Stomach (tissue), 8 donors: ENCODE measurements at regions not wholly inside any gene's neighbourhood (a gene's known extent, or its start where the extent isn't known, plus 50 kb on each side); places are given as distances from the start of the nearest gene placed in this dataset.

ENCODE experiments used
- DNase-seq, 2 donors: peaks; one replicate each; pipeline versions ENCODE4 v3.0.0 to v3.0.0-alpha.2; 2013 to 2019
- H3K27ac ChIP-seq, 5 donors: fragments of 200-600 bp in 4 of 5; sonication (generic) in 4 of 5; one replicate each; pipeline ENCODE4 v1.5.1; 2013 to 2019; ENCODE audit warnings: mild to moderate bottlenecking in 1 of 5, moderate library complexity in 1 of 5
- H3K27me3 ChIP-seq, 3 donors: fragments of 200-600 bp; sonication (generic); one replicate each; pipeline ENCODE4 v1.5.1; 2017 to 2019; ENCODE audit warnings: mixed run types in 1 of 3
- H3K36me3 ChIP-seq, 4 donors: fragments of 200-600 bp; sonication (generic); 1 replicate in 3 of 4; 2 replicates in 1 of 4; pipeline ENCODE4 v1.5.1; 2016 to 2019
- H3K4me1 ChIP-seq, 4 donors: fragments of 200-600 bp; sonication (generic); one replicate each; pipeline ENCODE4 v1.5.1; 2016 to 2019
- H3K4me3 ChIP-seq, 4 donors: fragments of 200-600 bp; sonication (generic) in 3 of 4; one replicate each; pipeline ENCODE4 v1.5.1; 2016 to 2019; ENCODE audit warnings: mild to moderate bottlenecking in 1 of 4
- H3K9me3 ChIP-seq, 4 donors: fragments of 200-600 bp; sonication (generic); one replicate each; pipeline ENCODE4 v1.5.1; 2016 to 2019
- EP300 ChIP-seq: sonication (generic); formaldehyde crosslinking; IDR thresholded peaks from one replicate; pipeline ENCODE4 v1.6.1; 2017; ENCODE audit warnings: antibody characterized with exemption
- POLR2A ChIP-seq, 4 donors: fragments of 450-650 bp; IDR thresholded peaks; one replicate each; pipeline ENCODE4 v1.6.1; 2016; ENCODE audit warnings: antibody characterized with exemption in 4 of 4, control low read depth in 2 of 4, mild to moderate bottlenecking in 1 of 4, moderate library complexity in 1 of 4
- POLR2AphosphoS5 ChIP-seq, 3 donors: sonication (generic); formaldehyde crosslinking; IDR thresholded peaks; one replicate each; pipeline ENCODE4 v1.6.1; 2016; ENCODE audit warnings: antibody characterized with exemption in 3 of 3
- WGBS, 5 donors: extraction: QIAGEN DNeasy Blood & Tissue Kit in 3 of 5; methylation state at CpG; one replicate each; pipeline versions ENCODE4 v1.1.5 to v1.1.7; 2013 to 2018; 5-methylcytosine and 5-hydroxymethylcytosine counted together
- intact Hi-C: fragments of 100-400 bp; cut with DNase I; formaldehyde crosslinking; loops from one replicate; pipeline ENCODE4 v1.15.1; 2023; ENCODE audit warnings: low total_unique reads
- small RNA-seq, 4 donors: library from RNA; depleted of rRNA; stranded (forward); fragments of <200 nt; gene quantifications; one replicate each; pipeline ENCODE3, GENCODE V24; 2016
- TF ChIP-seq, protein P1 (sequence below), 7 experiments: fragments of 450-650 bp in 4 of 7; fragments of 200-600 bp in 3 of 7; sonication (generic) in 3 of 7; IDR thresholded peaks; one replicate each; pipeline ENCODE4 v1.5.1; 2016 to 2019; ENCODE audit warnings: antibody characterized with exemption in 7 of 7, control low read depth in 2 of 7, mild to moderate bottlenecking in 1 of 7
- donor health status: healthy with polysubstance abuse.
- donor health status: Bipolar disorder and iron deficiency.
- donor health status: healthy.

GRCh38 chr9:106798016-106798799 lies 64.8 kb upstream of the ZNF462 start:
- no peak overlapping the region for H3K4me3 ChIP-seq
- peaks cover 0 to 7% (median 1%) of the 10 kb centered on the region in 4 donors for H3K9me3 ChIP-seq
- no peaks in the 10 kb centered on the region for H3K27me3 ChIP-seq
- no peak overlapping the region for H3K27ac ChIP-seq
- H3K4me1 ChIP-seq, result peaks cover 0 to 5% (median 0%) of the 10 kb centered on the region in 4 donors
- TF ChIP-seq, protein P1, sequence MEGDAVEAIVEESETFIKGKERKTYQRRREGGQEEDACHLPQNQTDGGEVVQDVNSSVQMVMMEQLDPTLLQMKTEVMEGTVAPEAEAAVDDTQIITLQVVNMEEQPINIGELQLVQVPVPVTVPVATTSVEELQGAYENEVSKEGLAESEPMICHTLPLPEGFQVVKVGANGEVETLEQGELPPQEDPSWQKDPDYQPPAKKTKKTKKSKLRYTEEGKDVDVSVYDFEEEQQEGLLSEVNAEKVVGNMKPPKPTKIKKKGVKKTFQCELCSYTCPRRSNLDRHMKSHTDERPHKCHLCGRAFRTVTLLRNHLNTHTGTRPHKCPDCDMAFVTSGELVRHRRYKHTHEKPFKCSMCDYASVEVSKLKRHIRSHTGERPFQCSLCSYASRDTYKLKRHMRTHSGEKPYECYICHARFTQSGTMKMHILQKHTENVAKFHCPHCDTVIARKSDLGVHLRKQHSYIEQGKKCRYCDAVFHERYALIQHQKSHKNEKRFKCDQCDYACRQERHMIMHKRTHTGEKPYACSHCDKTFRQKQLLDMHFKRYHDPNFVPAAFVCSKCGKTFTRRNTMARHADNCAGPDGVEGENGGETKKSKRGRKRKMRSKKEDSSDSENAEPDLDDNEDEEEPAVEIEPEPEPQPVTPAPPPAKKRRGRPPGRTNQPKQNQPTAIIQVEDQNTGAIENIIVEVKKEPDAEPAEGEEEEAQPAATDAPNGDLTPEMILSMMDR (IDR thresholded peaks at IDR 0.05), result no peak
- TF ChIP-seq EP300, result no peak
- no peak for TF ChIP-seq POLR2A (IDR thresholded peaks at IDR 0.05)
- no peak for TF ChIP-seq POLR2AphosphoS5 (IDR thresholded peaks at IDR 0.05)
- H3K36me3 ChIP-seq, result no peaks in the 10 kb centered on the region
- DNase-seq, result no peak
- WGBS, 5 donors, result 67 to 75% (median 72%) methylated on average over 9 of the region's 9 CpGs
- intact Hi-C loops, result no loop called here

DNA sequence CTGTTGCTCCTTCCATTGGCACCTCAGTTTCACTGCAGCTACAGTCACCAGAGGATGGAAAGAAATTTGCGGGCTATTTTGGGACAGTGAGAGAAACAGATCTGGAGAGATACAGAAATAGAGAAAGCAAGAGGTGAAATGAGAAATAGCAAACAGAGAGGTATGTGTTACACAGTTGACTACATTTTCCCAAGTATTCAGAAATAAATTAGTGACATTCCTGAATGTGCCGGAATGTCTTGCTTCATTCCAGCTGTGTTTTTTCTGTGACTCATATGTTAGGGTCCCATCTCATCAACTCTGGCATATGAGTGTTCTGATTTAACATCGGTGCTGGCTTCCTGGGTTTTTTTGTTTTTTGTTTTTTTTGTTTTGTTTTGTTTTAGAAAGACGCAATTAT lies 63.8 kb upstream of the ZNF462 start:
- Histone ChIP-seq H3K4me3 (no peak overlapping the region), H3K27me3 (no peaks in the 10 kb centered on the region), H3K4me1 (peaks cover 0 to 5% (median 0%) of the 10 kb centered on the region in 4 donors), H3K36me3 (no peaks in the 10 kb centered on the region), H3K9me3 (peaks cover 0 to 7% (median 0%) of the 10 kb centered on the region in 4 donors), H3K27ac (no peak overlapping the region)
- no peak for DNase-seq
- intact Hi-C loops, result no loop called here
- TF ChIP-seq, protein P1 (IDR thresholded peaks at IDR 0.05), result no peak
- no peak for TF ChIP-seq EP300
- no peak for TF ChIP-seq POLR2A (IDR thresholded peaks at IDR 0.05)
- no peak for TF ChIP-seq POLR2AphosphoS5 (IDR thresholded peaks at IDR 0.05)
- 48 to 83% (median 74%) methylated on average over 4 of the region's 4 CpGs for WGBS, 5 donors

- Histone ChIP-seq H3K4me3 (no peak overlapping the region), H3K9me3 (no peaks in the 10 kb centered on the region), H3K4me1 (peaks cover 0 to 5% (median 0%) of the 10 kb centered on the region in 4 donors), H3K27ac (no peak overlapping the region), H3K36me3 (no peaks in the 10 kb centered on the region), H3K27me3 (no peaks in the 10 kb centered on the region)
- intact Hi-C loops, result no loop called here
- 77 to 89% (median 86%) methylated on average over 6 of the region's 6 CpGs for WGBS, 5 donors
- TF ChIP-seq, protein P1 (IDR thresholded peaks at IDR 0.05), result no peak
- no peak for TF ChIP-seq EP300
- no peak for TF ChIP-seq POLR2A (IDR thresholded peaks at IDR 0.05)
- TF ChIP-seq POLR2AphosphoS5 (IDR thresholded peaks at IDR 0.05), result no peak
- DNase-seq, result no peak
Measured at GRCh38 chr9:106800701-106801270, 62.2 kb upstream of the ZNF462 start.

DNA sequence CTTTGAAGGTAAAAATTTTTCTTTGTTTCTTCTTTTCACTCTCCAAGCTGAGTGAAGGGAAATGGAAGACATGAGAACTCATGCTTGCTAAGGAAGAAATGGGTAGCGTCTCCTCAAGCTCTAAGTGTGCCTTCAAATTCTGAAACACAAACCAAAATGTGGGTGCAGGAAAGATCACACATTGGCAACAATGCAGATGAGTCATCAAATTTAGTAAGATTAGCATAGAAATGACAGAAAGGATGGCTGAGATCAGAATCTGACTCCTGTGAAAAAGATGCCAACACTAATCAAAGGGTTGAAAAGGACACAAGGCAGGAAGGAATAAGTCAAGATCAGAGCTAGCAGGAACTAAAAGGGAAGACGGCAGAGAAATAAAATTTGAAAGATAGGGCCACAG lies 61.1 kb upstream of the ZNF462 start:
- 89 to 96% (median 94%) methylated on average over 2 of the region's 2 CpGs for WGBS, 5 donors
- TF ChIP-seq, protein P1 (IDR thresholded peaks at IDR 0.05), result no peak
- TF ChIP-seq EP300 (no peak), POLR2AphosphoS5 (IDR thresholded peaks at IDR 0.05) (no peak), POLR2A (IDR thresholded peaks at IDR 0.05) (no peak)
- intact Hi-C loops, result no loop called here

More for the DNA sequence above, 61.1 kb upstream of the ZNF462 start:
- H3K36me3 ChIP-seq, result no peaks in the 10 kb centered on the region
- H3K27ac ChIP-seq, result no peak overlapping the region
- H3K9me3 ChIP-seq, result no peaks in the 10 kb centered on the region
- H3K27me3 ChIP-seq, result no peaks in the 10 kb centered on the region
- no peak for DNase-seq
- H3K4me3 ChIP-seq, result no peak overlapping the region
- peaks cover 0 to 5% (median 0%) of the 10 kb centered on the region in 4 donors for H3K4me1 ChIP-seq

Small RNA genes lying in the stretch of these regions (small RNA-seq; reads per million reads assigned to genes)
- 0 reads per million in 4 donors for gene MIR8081
